GM18867 (cell line): ENCODE measurements at regions not wholly inside any gene's neighbourhood (a gene's known extent, or its start where the extent isn't known, plus 50 kb on each side); places are given as distances from the start of the nearest gene placed in this dataset.

Experiments
- ATAC-seq: cut with Tn5 transposase; IDR thresholded peaks from one replicate; pipeline ENCODE4 v1.9.1; 2021; ENCODE audit warnings: mild to moderate bottlenecking, moderate library complexity; ENCODE audit not compliant: unreplicated experiment

- no peak for ATAC-seq
These were observed 1935.3 kb upstream of the WWC1 start for GRCh38 chr5:166356096-166356495.

- ATAC-seq = no peak
These were observed 1933.2 kb upstream of the WWC1 start for GRCh38 chr5:166358127-166358830.

GRCh38 chr5:166363087-166363760 lies 1928.2 kb upstream of the WWC1 start:
- no peak for ATAC-seq

GRCh38 chr5:166365164-166365563 lies 1926.3 kb upstream of the WWC1 start:
- ATAC-seq = no peak

GRCh38 chr5:166367391-166367790 lies 1924.1 kb upstream of the WWC1 start:
- no peak for ATAC-seq

- no peak for ATAC-seq
These were observed 1922.1 kb upstream of the WWC1 start for GRCh38 chr5:166369346-166369745.

GRCh38 chr5:166369807-166370206 lies 1921.6 kb upstream of the WWC1 start:
- ATAC-seq = no peak

- no peak for ATAC-seq
These were observed 1920.3 kb upstream of the WWC1 start for GRCh38 chr5:166370928-166371690.

GRCh38 chr5:166373817-166374216 lies 1917.6 kb upstream of the WWC1 start:
- ATAC-seq = no peak

GRCh38 chr5:166377756-166378155 lies 1913.7 kb upstream of the WWC1 start:
- ATAC-seq = no peak

GRCh38 chr5:166379517-166379916 lies 1911.9 kb upstream of the WWC1 start:
- no peak for ATAC-seq

- ATAC-seq = no peak
These were observed 1909.4 kb upstream of the WWC1 start for GRCh38 chr5:166382031-166382430.

GRCh38 chr5:166398131-166398530 lies 1893.3 kb upstream of the WWC1 start:
- no peak for ATAC-seq

- no peak for ATAC-seq
These were observed 1891.7 kb upstream of the WWC1 start for GRCh38 chr5:166399781-166400180.

GRCh38 chr5:166401391-166401790 lies 1890.1 kb upstream of the WWC1 start:
- no peak for ATAC-seq

GRCh38 chr5:166412191-166412590 lies 1879.3 kb upstream of the WWC1 start:
- no peak for ATAC-seq

GRCh38 chr5:166427211-166427610 lies 1864.2 kb upstream of the WWC1 start:
- no peak for ATAC-seq

- no peak for ATAC-seq
These were observed 1863.1 kb upstream of the WWC1 start for GRCh38 chr5:166428264-166428803.

GRCh38 chr5:166430491-166431319 lies 1860.7 kb upstream of the WWC1 start:
- ATAC-seq = no peak

- ATAC-seq = no peak
These were observed 1860.0 kb upstream of the WWC1 start for GRCh38 chr5:166431456-166431855.

GRCh38 chr5:166433679-166434078 lies 1857.8 kb upstream of the WWC1 start:
- ATAC-seq = no peak
